AG04449 (cell line): ENCODE measurements at regions not wholly inside any gene's neighbourhood (a gene's known extent, or its start where the extent isn't known, plus 50 kb on each side); places are given as distances from the start of the nearest gene placed in this dataset.
"Not testable (repeated sequence)": the region's sequence is repeated elsewhere in the genome, so short reads cannot be mapped to it uniquely, and the experiment has no call there.

ENCODE experiments used
- CTCF ChIA-PET: fragments of 350-600 bp; formaldehyde crosslinking; extraction: SDS; loops from one replicate; lab custom pipeline; 2021; ENCODE audit warnings: antibody characterized with exemption; lab: Yijun Ruan, JAX
- POLR2A ChIA-PET: fragments of 400-600, 350-600 bp; formaldehyde crosslinking; extraction: SDS; loops from one replicate; lab custom pipeline; 2020; ENCODE audit warnings: antibody characterized with exemption, inconsistent platforms; lab: Yijun Ruan, JAX
- DNase-seq: peaks from one replicate; pipeline ENCODE4 v3.0.0-alpha.2; 2010; ENCODE audit warnings: low read depth, low spot score
- H3K4me3 ChIP-seq: 2 replicates; pipeline ENCODE4 v1.5.1; 2011; ENCODE audit warnings: low read depth, mild to moderate bottlenecking, control low read depth, low read length
- TF ChIP-seq, protein P1 (sequence below): IDR thresholded peaks from one replicate; pipeline ENCODE4 v1.5.1; 2011; ENCODE audit warnings: mild to moderate bottlenecking, moderate library complexity, low read length, control low read depth, inconsistent platforms; ENCODE audit not compliant: insufficient read depth; ENCODE audit errors: missing control alignments

DNA sequence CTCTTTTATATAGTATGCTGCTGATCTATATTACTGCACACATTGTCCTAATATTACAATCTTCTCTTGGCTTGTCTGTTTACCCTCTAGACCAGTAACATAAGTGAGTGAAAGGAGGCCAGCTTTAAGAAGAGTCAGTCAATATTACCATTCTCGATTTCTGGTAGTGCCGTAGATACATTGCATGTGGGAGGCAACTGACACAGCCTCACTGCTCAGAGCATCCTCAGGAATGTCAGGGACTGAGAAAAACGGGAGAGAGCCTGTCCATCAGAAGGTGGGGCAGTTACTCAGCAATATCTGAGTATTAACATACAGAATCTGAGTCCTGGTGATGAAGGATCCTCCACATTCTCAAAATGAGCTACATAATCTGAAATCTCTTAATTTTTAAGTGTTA is 259.9 kb downstream of the GJA1 start:
- TF ChIP-seq, protein P1, sequence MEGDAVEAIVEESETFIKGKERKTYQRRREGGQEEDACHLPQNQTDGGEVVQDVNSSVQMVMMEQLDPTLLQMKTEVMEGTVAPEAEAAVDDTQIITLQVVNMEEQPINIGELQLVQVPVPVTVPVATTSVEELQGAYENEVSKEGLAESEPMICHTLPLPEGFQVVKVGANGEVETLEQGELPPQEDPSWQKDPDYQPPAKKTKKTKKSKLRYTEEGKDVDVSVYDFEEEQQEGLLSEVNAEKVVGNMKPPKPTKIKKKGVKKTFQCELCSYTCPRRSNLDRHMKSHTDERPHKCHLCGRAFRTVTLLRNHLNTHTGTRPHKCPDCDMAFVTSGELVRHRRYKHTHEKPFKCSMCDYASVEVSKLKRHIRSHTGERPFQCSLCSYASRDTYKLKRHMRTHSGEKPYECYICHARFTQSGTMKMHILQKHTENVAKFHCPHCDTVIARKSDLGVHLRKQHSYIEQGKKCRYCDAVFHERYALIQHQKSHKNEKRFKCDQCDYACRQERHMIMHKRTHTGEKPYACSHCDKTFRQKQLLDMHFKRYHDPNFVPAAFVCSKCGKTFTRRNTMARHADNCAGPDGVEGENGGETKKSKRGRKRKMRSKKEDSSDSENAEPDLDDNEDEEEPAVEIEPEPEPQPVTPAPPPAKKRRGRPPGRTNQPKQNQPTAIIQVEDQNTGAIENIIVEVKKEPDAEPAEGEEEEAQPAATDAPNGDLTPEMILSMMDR = no peak
- no peak for DNase-seq
- ChIA-PET POLR2A (no interaction called here), CTCF (no interaction called here)
- no peak overlapping the region for H3K4me3 ChIP-seq

GRCh38 chr6:121697921-121698320 is 262.5 kb downstream of the GJA1 start:
- CTCF ChIA-PET = no interaction called here
- POLR2A ChIA-PET = no interaction called here
- TF ChIP-seq, protein P1 = no peak
- DNase-seq = no peak
- H3K4me3 ChIP-seq = no peak overlapping the region

- POLR2A ChIA-PET = no interaction called here
- CTCF ChIA-PET = no interaction called here
- no peak for DNase-seq
- H3K4me3 ChIP-seq = no peak overlapping the region
- TF ChIP-seq, protein P1 = no peak
These were observed 263.2 kb downstream of the GJA1 start for GRCh38 chr6:121698617-121699016.

DNA sequence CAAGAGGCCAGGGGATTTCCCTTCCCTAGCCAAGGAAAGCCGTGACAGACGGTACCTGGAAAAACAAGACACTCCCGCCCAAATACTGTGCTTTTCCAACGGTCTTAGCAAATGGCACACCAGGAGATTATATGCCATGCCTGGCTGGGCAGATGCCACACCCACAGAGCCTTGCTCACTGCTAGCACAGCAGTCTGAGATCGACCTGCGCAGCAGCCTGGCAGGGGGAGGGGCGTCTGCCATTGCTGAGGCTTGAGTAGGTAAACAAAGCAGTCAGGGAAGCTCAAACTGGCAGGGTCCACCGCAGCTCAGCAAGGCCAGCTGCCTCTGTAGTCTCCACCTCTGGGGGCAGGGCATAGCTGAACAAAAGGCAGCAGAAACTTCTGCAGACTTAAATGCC is 267.7 kb downstream of the GJA1 start:
- POLR2A ChIA-PET, CTCF ChIA-PET: not testable (repeated sequence)

DNA sequence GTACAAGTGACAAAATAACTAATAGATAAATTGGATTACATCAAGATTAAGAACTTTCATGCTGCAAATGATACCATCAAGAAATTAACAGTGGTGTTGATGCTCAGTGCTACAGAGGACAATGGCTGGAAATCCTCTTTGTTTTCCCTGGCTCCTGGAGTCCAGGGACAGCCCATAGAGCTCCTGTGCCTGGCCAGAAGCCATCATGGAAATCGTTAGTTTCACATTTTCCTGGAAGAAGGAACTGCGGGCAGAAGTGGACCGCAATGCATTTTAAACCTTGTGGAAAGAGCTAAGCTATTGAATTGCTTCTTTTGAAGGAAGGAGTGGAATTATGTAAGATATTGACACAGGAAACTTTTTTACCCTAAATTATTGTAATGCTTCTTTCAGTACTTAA is 276.0 kb downstream of the GJA1 start:
- no peak overlapping the region for H3K4me3 ChIP-seq
- CTCF ChIA-PET = no interaction called here
- POLR2A ChIA-PET = no interaction called here
- TF ChIP-seq, protein P1 = no peak
- no peak for DNase-seq

More for the DNA sequence above, 267.7 kb downstream of the GJA1 start:
- not testable (repeated sequence) for DNase-seq, H3K4me3 ChIP-seq

GRCh38 chr6:121717686-121718085 is 282.2 kb downstream of the GJA1 start:
- TF ChIP-seq, protein P1 = no peak
- no peak for DNase-seq
- ChIA-PET POLR2A (interaction anchor here (0.6 kb wide), 1 partner anchor 329 kb away, joined by 3 read pairs; no protein-coding TSS in a partner anchor), CTCF (no interaction called here)
- H3K4me3 ChIP-seq = no peak overlapping the region

DNA sequence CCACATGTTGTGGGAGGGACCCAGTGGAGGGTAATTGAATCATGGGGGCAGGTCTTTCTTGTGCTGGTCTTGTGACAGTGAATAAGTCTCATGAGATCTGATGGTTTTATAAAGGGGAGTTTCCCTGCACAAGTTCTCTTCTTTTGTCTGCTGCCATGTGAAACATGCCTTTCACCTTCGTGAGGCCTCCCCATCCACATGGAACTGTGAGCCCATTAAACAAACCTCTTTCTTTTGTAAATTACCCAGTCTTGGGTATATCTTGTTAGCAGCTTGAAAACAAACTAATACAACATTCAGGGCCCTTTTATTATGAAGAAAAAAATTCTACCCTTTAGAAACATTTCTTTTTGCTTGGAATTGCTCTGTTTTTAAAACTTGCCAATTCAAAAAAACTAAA is 285.4 kb downstream of the GJA1 start:
- H3K4me3 ChIP-seq, CTCF ChIA-PET, POLR2A ChIA-PET, DNase-seq: not testable (repeated sequence)
